ENCODE measurements at regions not wholly inside any gene's neighbourhood (a gene's known extent, or its start where the extent isn't known, plus 50 kb on each side); places are given as distances from the start of the nearest gene placed in this dataset.

DNA sequence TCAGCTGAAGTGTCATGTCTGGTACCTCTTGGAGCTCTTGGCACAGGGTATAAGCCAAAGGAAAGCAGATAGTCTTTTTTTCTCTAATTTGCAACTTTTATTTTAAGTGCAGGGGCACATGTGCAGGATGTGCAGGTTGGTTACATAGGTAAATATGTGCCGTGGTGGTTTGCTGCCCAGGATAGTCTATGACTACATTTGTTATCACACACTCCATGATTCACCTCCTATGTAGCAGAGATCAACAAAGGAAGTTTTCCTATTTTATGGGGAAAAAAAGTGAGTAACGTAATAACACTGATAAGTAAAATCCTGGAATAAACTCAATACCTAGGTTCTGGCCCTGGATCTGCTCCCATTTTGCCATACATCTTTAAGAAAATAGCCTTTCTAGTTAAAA lies 234.6 kb downstream of the CAAP1 start:
- TF ChIP-seq, protein P1, sequence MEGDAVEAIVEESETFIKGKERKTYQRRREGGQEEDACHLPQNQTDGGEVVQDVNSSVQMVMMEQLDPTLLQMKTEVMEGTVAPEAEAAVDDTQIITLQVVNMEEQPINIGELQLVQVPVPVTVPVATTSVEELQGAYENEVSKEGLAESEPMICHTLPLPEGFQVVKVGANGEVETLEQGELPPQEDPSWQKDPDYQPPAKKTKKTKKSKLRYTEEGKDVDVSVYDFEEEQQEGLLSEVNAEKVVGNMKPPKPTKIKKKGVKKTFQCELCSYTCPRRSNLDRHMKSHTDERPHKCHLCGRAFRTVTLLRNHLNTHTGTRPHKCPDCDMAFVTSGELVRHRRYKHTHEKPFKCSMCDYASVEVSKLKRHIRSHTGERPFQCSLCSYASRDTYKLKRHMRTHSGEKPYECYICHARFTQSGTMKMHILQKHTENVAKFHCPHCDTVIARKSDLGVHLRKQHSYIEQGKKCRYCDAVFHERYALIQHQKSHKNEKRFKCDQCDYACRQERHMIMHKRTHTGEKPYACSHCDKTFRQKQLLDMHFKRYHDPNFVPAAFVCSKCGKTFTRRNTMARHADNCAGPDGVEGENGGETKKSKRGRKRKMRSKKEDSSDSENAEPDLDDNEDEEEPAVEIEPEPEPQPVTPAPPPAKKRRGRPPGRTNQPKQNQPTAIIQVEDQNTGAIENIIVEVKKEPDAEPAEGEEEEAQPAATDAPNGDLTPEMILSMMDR (IDR thresholded peaks at IDR 0.05), result no peak
- TF ChIP-seq POLR2A (IDR thresholded peaks at IDR 0.05), result no peak

Measured in testis (tissue), 2 donors.